ENCODE measurements at regions not wholly inside any gene's neighbourhood (a gene's known extent, or its start where the extent isn't known, plus 50 kb on each side); places are given as distances from the start of the nearest gene placed in this dataset.

DNA sequence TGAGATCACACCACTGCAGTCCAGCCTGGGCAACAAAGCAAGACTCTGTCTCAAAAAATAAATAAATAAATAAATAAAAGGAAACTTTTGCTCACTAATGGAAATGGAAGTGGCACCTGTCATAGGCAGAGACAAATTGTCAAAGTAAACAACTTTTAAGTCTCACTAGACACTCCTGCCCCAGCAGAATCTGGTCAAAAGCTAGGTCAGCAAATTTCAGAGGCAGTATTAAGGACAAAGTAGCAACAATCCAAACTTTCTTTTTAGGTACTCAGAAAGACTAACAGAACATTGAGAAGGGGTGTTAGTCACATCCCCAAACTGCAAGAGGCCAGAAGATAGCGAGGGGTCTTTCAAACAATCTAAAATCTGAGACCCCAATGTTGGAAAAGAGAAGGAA lies 101.4 kb upstream of the MSX2 start:
- Histone ChIP-seq H3K4me2 (ENCODE audit: low read depth, low read length, poor library complexity, severe bottlenecking) (no peak overlapping the region), H3K4me3 (ENCODE audit: low read length, poor library complexity, severe bottlenecking) (no peak overlapping the region), H3K9me2 (replicated peaks; ENCODE audit: low read depth, low read length) (no peaks in the 10 kb centered on the region), H3K27me3 (ENCODE audit: insufficient read depth, low read length, poor library complexity, severe bottlenecking) (no peaks in the 10 kb centered on the region), H3K9ac (ENCODE audit: low read depth, low read length, poor library complexity, severe bottlenecking) (no peak overlapping the region), H3K36me3 (ENCODE audit: insufficient read depth, low read length) (no peaks in the 10 kb centered on the region), H3K9me3 (ENCODE audit: insufficient read depth, low read depth, low read length) (no peaks in the 10 kb centered on the region), H3K4me1 (ENCODE audit: insufficient read depth, low read length, poor library complexity, severe bottlenecking) (no peaks in the 10 kb centered on the region), H3F3A (ENCODE audit: low read depth) (no peaks in the 10 kb centered on the region), H3K79me2 (ENCODE audit: insufficient read depth, low read length) (no peaks in the 10 kb centered on the region), H4K20me1 (ENCODE audit: insufficient read depth, low read length, poor library complexity, severe bottlenecking) (no peaks in the 10 kb centered on the region), H2AFZ (ENCODE audit: low read length) (no peak overlapping the region)
- TF ChIP-seq CTCF (conservative IDR thresholded peaks at IDR 0.05; ENCODE audit: low read length) (no peak), EZH2phosphoT487 (IDR thresholded peaks at IDR 0.05; ENCODE audit: borderline replicate concordance) (no peak)

DNA sequence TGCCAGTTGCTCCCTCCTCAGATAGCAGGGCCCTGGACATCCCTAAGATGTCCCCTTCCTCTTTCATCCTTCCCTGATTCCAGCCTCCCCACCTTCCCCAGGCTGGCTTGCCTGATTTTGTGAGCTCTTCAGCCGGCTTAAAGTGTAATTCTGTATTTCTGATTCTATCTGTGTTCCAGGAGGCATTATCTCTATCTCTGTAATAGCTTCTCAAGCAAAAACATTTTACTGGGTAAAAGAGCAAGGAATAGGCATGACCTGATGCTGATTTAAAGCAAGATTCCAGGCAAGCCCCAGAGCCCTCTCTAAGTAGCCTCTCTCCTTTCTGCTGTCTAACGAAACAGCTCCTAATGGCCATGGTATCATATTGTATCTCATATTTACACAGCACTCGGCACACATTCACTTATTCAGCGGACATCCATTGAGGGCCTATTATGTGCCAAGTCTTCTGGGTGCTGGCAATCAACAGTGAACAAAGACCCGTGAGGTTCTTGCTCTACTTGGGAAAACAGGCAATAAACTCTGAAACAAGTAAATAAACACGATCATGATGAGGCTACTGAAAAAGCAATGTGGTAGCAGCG lies 100.9 kb upstream of the MSX2 start:
- Histone ChIP-seq H3K36me3 (ENCODE audit: insufficient read depth, low read length) (no peaks in the 10 kb centered on the region), H3K4me3 (ENCODE audit: low read length, poor library complexity, severe bottlenecking) (no peak overlapping the region), H3K9me2 (replicated peaks; ENCODE audit: low read depth, low read length) (no peaks in the 10 kb centered on the region), H2AFZ (ENCODE audit: low read length) (no peak overlapping the region), H3K4me2 (ENCODE audit: low read depth, low read length, poor library complexity, severe bottlenecking) (no peak overlapping the region), H3F3A (ENCODE audit: low read depth) (no peaks in the 10 kb centered on the region), H4K20me1 (ENCODE audit: insufficient read depth, low read length, poor library complexity, severe bottlenecking) (no peaks in the 10 kb centered on the region), H3K4me1 (ENCODE audit: insufficient read depth, low read length, poor library complexity, severe bottlenecking) (no peaks in the 10 kb centered on the region), H3K9me3 (ENCODE audit: insufficient read depth, low read depth, low read length) (no peaks in the 10 kb centered on the region), H3K79me2 (ENCODE audit: insufficient read depth, low read length) (no peaks in the 10 kb centered on the region), H3K27me3 (ENCODE audit: insufficient read depth, low read length, poor library complexity, severe bottlenecking) (no peaks in the 10 kb centered on the region), H3K9ac (ENCODE audit: low read depth, low read length, poor library complexity, severe bottlenecking) (no peak overlapping the region)
- TF ChIP-seq CTCF (conservative IDR thresholded peaks at IDR 0.05; ENCODE audit: low read length): no peak
- no peak for TF ChIP-seq EZH2phosphoT487 (IDR thresholded peaks at IDR 0.05; ENCODE audit: borderline replicate concordance)

DNA sequence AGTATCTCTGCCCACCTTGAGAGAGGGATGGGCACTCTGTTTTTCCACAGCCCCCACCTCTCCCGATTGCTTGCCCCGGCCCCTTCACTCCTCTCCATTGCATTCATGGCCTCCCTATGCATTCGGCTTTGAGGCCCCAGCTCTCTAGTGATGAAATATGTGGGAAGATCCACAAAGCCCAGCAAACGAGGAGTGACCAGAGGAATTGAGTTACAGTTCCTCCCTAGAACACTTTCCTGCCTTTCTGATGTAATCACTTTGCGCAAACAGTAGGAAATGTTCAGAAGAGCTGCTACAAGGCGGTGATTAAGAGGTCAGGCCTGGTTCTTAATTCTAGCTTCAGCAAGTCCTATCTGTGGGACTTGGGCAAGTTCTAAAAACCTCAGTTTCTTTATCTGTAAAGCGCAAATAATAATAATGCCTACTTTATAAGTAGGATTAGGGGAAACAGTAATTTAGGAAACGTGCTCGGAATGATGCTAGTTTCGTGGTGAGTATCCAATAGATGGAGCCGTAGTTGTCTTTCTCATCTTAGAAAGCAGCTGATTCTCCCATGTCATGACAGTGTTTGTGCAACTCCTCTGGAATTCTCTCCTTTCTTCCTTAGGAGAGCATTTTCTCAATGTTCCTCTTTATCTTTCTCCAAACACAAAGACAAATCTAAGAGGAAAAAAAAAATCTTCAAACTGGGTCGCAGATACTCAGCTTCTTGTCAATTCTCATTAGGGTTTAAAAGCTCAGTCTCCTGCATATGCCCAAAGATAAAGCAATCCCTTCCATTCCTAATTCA lies 99.5 kb upstream of the MSX2 start:
- no peaks in the 10 kb centered on the region for H3K36me3 ChIP-seq (ENCODE audit: insufficient read depth, low read length)
- H3K4me1 ChIP-seq (ENCODE audit: insufficient read depth, low read length, poor library complexity, severe bottlenecking): no peaks in the 10 kb centered on the region
- H3K4me2 ChIP-seq (ENCODE audit: low read depth, low read length, poor library complexity, severe bottlenecking): no peak overlapping the region
- H3K9me2 ChIP-seq (replicated peaks; ENCODE audit: low read depth, low read length): no peaks in the 10 kb centered on the region
- no peaks in the 10 kb centered on the region for H3K79me2 ChIP-seq (ENCODE audit: insufficient read depth, low read length)
- no peak overlapping the region for H3K4me3 ChIP-seq (ENCODE audit: low read length, poor library complexity, severe bottlenecking)
- H2AFZ ChIP-seq (ENCODE audit: low read length): no peak overlapping the region
- TF ChIP-seq CTCF (conservative IDR thresholded peaks at IDR 0.05; ENCODE audit: low read length): no peak
- no peak for TF ChIP-seq EZH2phosphoT487 (IDR thresholded peaks at IDR 0.05; ENCODE audit: borderline replicate concordance)
- no peaks in the 10 kb centered on the region for H4K20me1 ChIP-seq (ENCODE audit: insufficient read depth, low read length, poor library complexity, severe bottlenecking)
- H3K27me3 ChIP-seq (ENCODE audit: insufficient read depth, low read length, poor library complexity, severe bottlenecking): no peaks in the 10 kb centered on the region
- H3K9me3 ChIP-seq (ENCODE audit: insufficient read depth, low read depth, low read length): no peaks in the 10 kb centered on the region
- H3F3A ChIP-seq (ENCODE audit: low read depth): no peaks in the 10 kb centered on the region
- no peak overlapping the region for H3K9ac ChIP-seq (ENCODE audit: low read depth, low read length, poor library complexity, severe bottlenecking)

Data from Loucy (cell line).